H1 (cell line): ENCODE measurements at regions not wholly inside any gene's neighbourhood (a gene's known extent, or its start where the extent isn't known, plus 50 kb on each side); places are given as distances from the start of the nearest gene placed in this dataset.

Source experiments
- CTCF ChIA-PET: fragments of 300-600 bp; sonication (Branson Sonifier 250); formaldehyde crosslinking; loops from one replicate; lab custom pipeline; 2021; ENCODE audit not compliant: partially characterized antibody; lab: Charles Lee
- POLR2A ChIA-PET: fragments of 300-600 bp; sonication (Branson Sonifier 250); formaldehyde crosslinking; loops from one replicate; lab custom pipeline; 2021; ENCODE audit warnings: inconsistent platforms; ENCODE audit not compliant: partially characterized antibody; lab: Charles Lee
- DNase-seq, 2 experiments: peaks; one replicate each; pipeline versions ENCODE4 v3.0.0 to v3.0.0-alpha.2; 2010 to 2022; ENCODE audit warnings: low spot score in 2 of 2, low read depth in 1 of 2, mixed read lengths in 1 of 2
- FAIRE-seq: peaks from 2 replicates; lab custom pipeline; 2011; peaks lifted over from hg19 to GRCh38; lab: Jason Lieb, UNC
- H2AFZ ChIP-seq: 2 replicates; pipeline ENCODE4 v1.8.1; 2012; ENCODE audit warnings: low read length, inconsistent platforms
- H2AK5ac ChIP-seq: 2 replicates; pipeline ENCODE4 v1.6.1; 2013; ENCODE audit warnings: low read depth, low read length
- H2BK120ac ChIP-seq: replicated peaks from 2 replicates; pipeline ENCODE3; 2013; ENCODE audit warnings: low read depth, low read length, inconsistent platforms
- H2BK12ac ChIP-seq: 2 replicates; pipeline ENCODE4 v1.6.1; 2013; ENCODE audit warnings: low read depth, low read length
- H2BK15ac ChIP-seq: 2 replicates; pipeline ENCODE4 v1.6.1; 2013; ENCODE audit warnings: low read length
- H2BK20ac ChIP-seq: 2 replicates; pipeline ENCODE4 v1.6.1; 2013; ENCODE audit warnings: low read length
- H2BK5ac ChIP-seq: 2 replicates; pipeline ENCODE4 v1.6.1; 2013; ENCODE audit warnings: low read depth, low read length
- H3K14ac ChIP-seq: 2 replicates; pipeline ENCODE4 v1.6.1; 2013; ENCODE audit warnings: inconsistent platforms; ENCODE audit not compliant: insufficient read length
- H3K18ac ChIP-seq: 2 replicates; pipeline ENCODE4 v1.6.1; 2013; ENCODE audit warnings: low read length; ENCODE audit errors: extremely low read depth
- H3K23ac ChIP-seq: 2 replicates; pipeline ENCODE4 v1.6.1; 2013; ENCODE audit warnings: inconsistent platforms; ENCODE audit not compliant: insufficient read length
- H3K23me2 ChIP-seq: 2 replicates; pipeline ENCODE4 v1.6.1; 2013; ENCODE audit warnings: low read depth, low read length
- H3K27ac ChIP-seq: 2 replicates; pipeline ENCODE4 v1.6.1; 2011; ENCODE audit warnings: low read depth, low read length, inconsistent platforms
- H3K27me3 ChIP-seq, 4 experiments: replicated peaks in 1 of 4; 1 replicate in 1 of 4; 2 replicates in 3 of 4; pipeline versions ENCODE4 v1.6.1 to v1.8.1; 2011 to 2013; ENCODE audit warnings: low read length in 3 of 4, mild to moderate bottlenecking in 3 of 4, inconsistent platforms in 2 of 4, mixed read lengths in 2 of 4, moderate library complexity in 1 of 4; ENCODE audit not compliant: control insufficient read depth in 3 of 4, insufficient read depth in 3 of 4; ENCODE audit errors: extremely low read depth in 1 of 4
- H3K36me3 ChIP-seq, 4 experiments: 2 replicates each; pipeline versions ENCODE4 v1.6.1 to v1.8.1; 2011 to 2013; ENCODE audit warnings: mild to moderate bottlenecking in 4 of 4, low read length in 3 of 4, moderate library complexity in 2 of 4, control low read depth in 1 of 4, inconsistent platforms in 1 of 4; ENCODE audit not compliant: insufficient read depth in 4 of 4, control insufficient read depth in 2 of 4
- H3K4ac ChIP-seq: replicated peaks from 2 replicates; pipeline ENCODE3; 2013; ENCODE audit warnings: low read length, low read depth, mixed read lengths, inconsistent platforms; ENCODE audit not compliant: insufficient read length
- H3K4me1 ChIP-seq, 4 experiments: replicated peaks in 1 of 4; 1 replicate in 1 of 4; 2 replicates in 3 of 4; pipeline versions ENCODE4 v1.6.1 to v1.8.1; 2011 to 2013; ENCODE audit warnings: low read length in 3 of 4, inconsistent platforms in 2 of 4, mixed read lengths in 1 of 4; ENCODE audit not compliant: insufficient read depth in 4 of 4, control insufficient read depth in 3 of 4
- H3K4me2 ChIP-seq, 2 experiments: 2 replicates each; pipeline versions ENCODE4 v1.6.1 to v1.8.1; 2011 to 2013; ENCODE audit warnings: low read depth in 2 of 2, low read length in 2 of 2, control low read depth in 1 of 2, inconsistent platforms in 1 of 2, mild to moderate bottlenecking in 1 of 2; ENCODE audit not compliant: insufficient read depth in 1 of 2
- H3K4me3 ChIP-seq, 4 experiments: fragments of 200-600, 300-600 bp in 1 of 4; sonication (generic), shearing (Covaris generic), sonication (Bioruptor Twin) in 1 of 4; 2 replicates each; pipeline versions ENCODE4 v1.5.1 to v1.8.1; 2011 to 2016; ENCODE audit warnings: low read length in 4 of 4, low read depth in 3 of 4, control low read depth in 2 of 4, inconsistent platforms in 2 of 4, mild to moderate bottlenecking in 2 of 4, mixed read lengths in 1 of 4, moderate library complexity in 1 of 4; ENCODE audit not compliant: insufficient read depth in 2 of 4; ENCODE audit errors: extremely low read depth in 1 of 4
- H3K56ac ChIP-seq: replicated peaks from 2 replicates; pipeline ENCODE3; 2013; ENCODE audit warnings: low read depth, mild to moderate bottlenecking, mixed read lengths, low read length, inconsistent platforms; ENCODE audit not compliant: insufficient read length
- H3K79me1 ChIP-seq: 2 replicates; pipeline ENCODE4 v1.6.1; 2013; ENCODE audit warnings: low read depth, low read length, control low read depth
- H3K79me2 ChIP-seq, 2 experiments: 2 replicates each; pipeline versions ENCODE4 v1.6.1 to v1.8.1; 2012 to 2013; ENCODE audit warnings: low read length in 2 of 2, mild to moderate bottlenecking in 2 of 2, inconsistent platforms in 1 of 2; ENCODE audit not compliant: insufficient read depth in 2 of 2, control insufficient read depth in 1 of 2
- H3K9ac ChIP-seq, 4 experiments: replicated peaks in 1 of 4; 1 replicate in 1 of 4; 2 replicates in 3 of 4; pipeline versions ENCODE4 v1.6.1 to v1.8.1; 2011 to 2013; ENCODE audit warnings: low read depth in 3 of 4, low read length in 3 of 4, control low read depth in 2 of 4, mild to moderate bottlenecking in 2 of 4, moderate library complexity in 2 of 4, inconsistent platforms in 1 of 4; ENCODE audit errors: extremely low read depth in 1 of 4
- H3K9me3 ChIP-seq, 2 experiments: 2 replicates each; pipeline versions ENCODE4 v1.6.1 to v1.8.1; 2012 to 2013; ENCODE audit warnings: mild to moderate bottlenecking in 2 of 2, moderate library complexity in 2 of 2, control low read depth in 1 of 2, inconsistent platforms in 1 of 2, low read depth in 1 of 2, low read length in 1 of 2, mixed read lengths in 1 of 2; ENCODE audit not compliant: insufficient read depth in 2 of 2
- H4K20me1 ChIP-seq, 2 experiments: replicated peaks in 1 of 2; 2 replicates each; pipeline versions ENCODE3 to v1.8.1; 2011 to 2013; ENCODE audit warnings: inconsistent platforms in 2 of 2, low read length in 2 of 2, mild to moderate bottlenecking in 1 of 2; ENCODE audit not compliant: insufficient read depth in 2 of 2, control insufficient read depth in 1 of 2
- H4K5ac ChIP-seq: 2 replicates; pipeline ENCODE4 v1.6.1; 2013; ENCODE audit warnings: low read length, low read depth, mixed read lengths, inconsistent platforms; ENCODE audit not compliant: insufficient read length
- H4K8ac ChIP-seq: 2 replicates; pipeline ENCODE4 v1.8.0; 2013; ENCODE audit warnings: mild to moderate bottlenecking, moderate library complexity, low read length, inconsistent platforms; ENCODE audit not compliant: insufficient read depth; ENCODE audit errors: extremely low read depth
- H4K91ac ChIP-seq: replicated peaks from 2 replicates; pipeline ENCODE3; 2013; ENCODE audit warnings: low read length, mixed read lengths, inconsistent platforms; ENCODE audit not compliant: insufficient read length
- CBX8 ChIP-seq: fragments of 300-800, 300-1000 bp; sonication (generic); IDR thresholded peaks from 2 replicates; pipeline ENCODE4 v1.7.1; 2016; ENCODE audit warnings: low read depth, low read length, borderline replicate concordance
- EZH2 ChIP-seq: fragments of 200-600 bp; sonication (generic); IDR thresholded peaks from 2 replicates; pipeline ENCODE4 v1.7.1; 2012; ENCODE audit warnings: low read depth, mild to moderate bottlenecking, moderate library complexity, low read length, inconsistent platforms; ENCODE audit not compliant: severe bottlenecking
- JUN ChIP-seq: IDR thresholded peaks from 2 replicates; pipeline ENCODE4 v1.6.1; 2011; ENCODE audit warnings: low read depth, mild to moderate bottlenecking, improper control_type of control experiment, low read length
- RNF2 ChIP-seq: fragments of 200-900, 300-1000 bp; sonication (generic); IDR thresholded peaks from 2 replicates; pipeline ENCODE4 v1.7.1; 2016; ENCODE audit warnings: borderline replicate concordance, low read depth, mild to moderate bottlenecking, antibody characterized with exemption, low read length; ENCODE audit not compliant: poor library complexity, severe bottlenecking; ENCODE audit errors: missing control alignments
- SP1 ChIP-seq: IDR thresholded peaks from 2 replicates; pipeline ENCODE4 v1.6.1; 2011; ENCODE audit warnings: low read depth, low read length
- SRF ChIP-seq: IDR thresholded peaks from 2 replicates; pipeline ENCODE4 v1.6.1; 2011; ENCODE audit warnings: mild to moderate bottlenecking, low read depth, low read length, moderate library complexity
- SUZ12 ChIP-seq: fragments of 200-600 bp; sonication (generic); IDR thresholded peaks from 2 replicates; pipeline ENCODE4 v1.6.1; 2012; ENCODE audit warnings: mild to moderate bottlenecking, inconsistent platforms, low read length, moderate library complexity, mixed read lengths
- TEAD4 ChIP-seq: IDR thresholded peaks from 2 replicates; pipeline ENCODE4 v1.6.1; 2012; ENCODE audit warnings: low read depth, low read length, inconsistent platforms, mixed read lengths
- WGBS, 2 experiments: shearing (Covaris generic) in 1 of 2; methylation state at CpG; one replicate each; pipeline versions ENCODE4 v1.1.6 to v1.1.7; 2013 to 2015; ENCODE audit warnings: low lambda C conversion rate in 2 of 2, mixed read lengths in 2 of 2, inconsistent platforms in 1 of 2, low coverage in 1 of 2, missing lambda C conversion rate in 1 of 2; ENCODE audit not compliant: insufficient replicate concordance in 2 of 2, insufficient coverage in 1 of 2, insufficient read length in 1 of 2; ENCODE audit errors: extremely low coverage in 1 of 2, missing lambda C conversion rate in 1 of 2; 5-methylcytosine and 5-hydroxymethylcytosine counted together

DNA sequence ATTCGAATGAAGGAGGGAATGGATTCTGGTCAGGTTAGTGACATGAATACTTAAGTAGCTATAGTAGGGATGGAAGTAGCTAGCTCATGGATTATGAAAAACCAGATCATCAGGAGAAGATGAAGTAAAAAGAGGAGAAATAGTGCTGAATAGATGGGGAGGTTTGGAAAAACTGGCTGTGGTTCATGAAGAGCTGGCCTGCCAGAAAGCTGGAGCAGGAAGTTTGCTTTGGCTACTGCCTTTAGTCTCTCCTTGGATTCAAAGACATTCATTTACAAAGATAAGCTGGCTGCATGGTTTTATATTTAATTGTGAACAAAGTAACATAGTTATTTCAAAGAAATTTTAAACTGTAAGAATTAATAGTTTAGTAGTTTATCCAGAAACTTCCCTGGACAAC, 567.0 kb downstream of the RIT2 start:
- WGBS, 2 experiments, result 93 to 100% methylated on average over 1 of the region's 1 CpG
- no peak overlapping the region for H3K18ac ChIP-seq
- FAIRE-seq (no peak), DNase-seq (no peak)
- no peaks in the 10 kb centered on the region for H3K23me2 ChIP-seq
- no peak overlapping the region for H3K56ac ChIP-seq
- no peak overlapping the region for H2AK5ac ChIP-seq
- H3K9ac ChIP-seq, result no peak overlapping the region
- H4K8ac ChIP-seq, result no peak overlapping the region
- no peak overlapping the region for H2BK120ac ChIP-seq
- H4K5ac ChIP-seq, result no peak overlapping the region
- H4K91ac ChIP-seq, result no peak overlapping the region
- H4K20me1 ChIP-seq, result no peaks in the 10 kb centered on the region
- POLR2A ChIA-PET, result no interaction called here
- H2BK15ac ChIP-seq, result no peak overlapping the region
- H3K23ac ChIP-seq, result no peak overlapping the region
- no peak overlapping the region for H2BK20ac ChIP-seq
- CTCF ChIA-PET, result interaction anchor here (1.7 kb wide), 1 partner anchor 48 kb away, joined by 5 read pairs; no protein-coding TSS in a partner anchor
- H3K27ac ChIP-seq, result no peak overlapping the region
- H3K4me2 ChIP-seq, result no peak overlapping the region
- no peak overlapping the region for H2BK12ac ChIP-seq
- no peaks in the 10 kb centered on the region for H3K79me2 ChIP-seq
- H2BK5ac ChIP-seq, result no peak overlapping the region
- no peaks in the 10 kb centered on the region for H3K27me3 ChIP-seq
- no peak overlapping the region for H3K4me3 ChIP-seq
- no peaks in the 10 kb centered on the region for H3K36me3 ChIP-seq
- no peaks in the 10 kb centered on the region for H3K9me3 ChIP-seq
- no peak overlapping the region for H3K14ac ChIP-seq
- H2AFZ ChIP-seq, result no peak overlapping the region
- H3K79me1 ChIP-seq, result no peaks in the 10 kb centered on the region
- no peak for TF ChIP-seq SUZ12
- no peak for TF ChIP-seq RNF2
- no peak for TF ChIP-seq CBX8
- no peak for TF ChIP-seq JUN
- TF ChIP-seq TEAD4, result no peak
- no peak for TF ChIP-seq EZH2
- TF ChIP-seq SRF, result no peak
- TF ChIP-seq SP1, result no peak
- H3K4me1 ChIP-seq, result peaks cover 0 to 5% (median 1%) of the 10 kb centered on the region in 4 experiments; a peak in 3 of 7 replicates
- no peak overlapping the region for H3K4ac ChIP-seq
